ENCODE measurements at regions not wholly inside any gene's neighbourhood (a gene's known extent, or its start where the extent isn't known, plus 50 kb on each side); places are given as distances from the start of the nearest gene placed in this dataset.

- no peak for TF ChIP-seq CTCF (IDR thresholded peaks at IDR 0.05)
- TF ChIP-seq EP300 (IDR thresholded peaks at IDR 0.05), result no peak
- no peak for TF ChIP-seq POLR2A (IDR thresholded peaks at IDR 0.05)
Observed at GRCh38 chr7:17408904-17409290, 110.4 kb downstream of the AHR start.

Measured in tibial nerve (tissue), 4 donors.